ENCODE measurements at regions not wholly inside any gene's neighbourhood (a gene's known extent, or its start where the extent isn't known, plus 50 kb on each side); places are given as distances from the start of the nearest gene placed in this dataset.

DNA sequence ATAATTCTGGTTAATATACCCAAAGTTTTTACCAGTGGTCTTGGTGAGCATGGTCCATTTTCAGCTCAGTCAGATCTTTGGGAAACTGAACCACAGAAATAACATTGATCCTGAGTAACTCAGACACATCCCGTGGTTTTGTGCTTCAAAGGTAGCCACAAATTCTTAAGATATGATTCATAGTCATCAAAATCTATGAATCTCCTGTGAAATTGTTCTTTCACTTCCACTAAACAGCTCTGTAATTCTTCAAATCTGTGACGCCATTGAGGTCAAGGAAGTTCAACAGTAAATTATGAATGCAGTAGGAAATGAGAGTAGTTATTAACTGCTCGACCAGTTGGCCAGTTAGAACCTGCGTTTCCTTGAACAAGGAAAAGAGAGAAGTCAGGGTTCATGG, 147.3 kb downstream of the IRS1 start:
- peaks cover 12% of the 10 kb centered on the region for H3K9me3 Mint-ChIP-seq
- TF ChIP-seq, protein P1, sequence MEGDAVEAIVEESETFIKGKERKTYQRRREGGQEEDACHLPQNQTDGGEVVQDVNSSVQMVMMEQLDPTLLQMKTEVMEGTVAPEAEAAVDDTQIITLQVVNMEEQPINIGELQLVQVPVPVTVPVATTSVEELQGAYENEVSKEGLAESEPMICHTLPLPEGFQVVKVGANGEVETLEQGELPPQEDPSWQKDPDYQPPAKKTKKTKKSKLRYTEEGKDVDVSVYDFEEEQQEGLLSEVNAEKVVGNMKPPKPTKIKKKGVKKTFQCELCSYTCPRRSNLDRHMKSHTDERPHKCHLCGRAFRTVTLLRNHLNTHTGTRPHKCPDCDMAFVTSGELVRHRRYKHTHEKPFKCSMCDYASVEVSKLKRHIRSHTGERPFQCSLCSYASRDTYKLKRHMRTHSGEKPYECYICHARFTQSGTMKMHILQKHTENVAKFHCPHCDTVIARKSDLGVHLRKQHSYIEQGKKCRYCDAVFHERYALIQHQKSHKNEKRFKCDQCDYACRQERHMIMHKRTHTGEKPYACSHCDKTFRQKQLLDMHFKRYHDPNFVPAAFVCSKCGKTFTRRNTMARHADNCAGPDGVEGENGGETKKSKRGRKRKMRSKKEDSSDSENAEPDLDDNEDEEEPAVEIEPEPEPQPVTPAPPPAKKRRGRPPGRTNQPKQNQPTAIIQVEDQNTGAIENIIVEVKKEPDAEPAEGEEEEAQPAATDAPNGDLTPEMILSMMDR (IDR thresholded peaks at IDR 0.05; ENCODE audit: unreplicated experiment in 3 of 3): no peak

DNA sequence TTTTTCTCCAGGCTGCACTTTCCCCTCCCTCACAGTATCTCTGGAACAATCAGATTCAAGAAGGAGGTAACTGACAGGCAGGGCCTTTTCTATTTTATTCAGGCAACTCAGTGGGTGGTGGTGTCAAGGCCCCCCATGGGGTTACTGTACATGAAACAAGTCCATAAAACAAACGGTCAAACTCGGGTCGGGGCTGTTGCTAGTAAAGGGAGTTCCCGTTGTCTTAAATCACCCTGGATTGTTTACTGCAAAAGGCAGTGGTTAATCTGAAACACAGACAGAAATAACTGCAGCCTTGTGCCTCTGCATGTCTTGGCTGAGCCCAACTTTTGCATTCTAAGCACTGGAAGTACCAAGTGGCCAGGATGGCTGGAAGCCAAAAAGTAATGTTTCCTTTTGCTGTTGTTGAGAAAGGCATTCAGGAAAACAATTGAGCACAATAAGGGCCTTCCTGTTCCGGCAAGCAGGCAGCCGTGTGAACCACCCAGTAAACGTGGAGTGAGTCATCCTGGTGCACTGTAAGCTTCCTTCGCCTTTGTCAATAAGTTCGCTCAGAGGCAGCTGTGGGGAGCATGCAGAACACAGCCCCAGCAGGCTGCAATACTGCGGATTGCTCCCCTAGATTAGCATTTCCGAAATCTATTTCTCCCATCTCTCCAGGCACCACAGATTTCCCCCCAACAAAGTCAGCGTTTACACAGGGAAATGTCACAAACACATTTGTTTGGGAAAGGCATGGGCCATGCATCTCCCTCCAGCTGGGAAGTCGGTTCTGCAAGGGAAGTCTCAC, 149.6 kb downstream of the IRS1 start:
- TF ChIP-seq, protein P1 (IDR thresholded peaks at IDR 0.05; ENCODE audit: unreplicated experiment in 3 of 3): no peak
- Mint-ChIP-seq H3K4me3 (no peak overlapping the region), H3K36me3 (ENCODE audit: low read depth) (peaks cover 14% of the 10 kb centered on the region), H3K9me3 (peaks cover 12% of the 10 kb centered on the region), H3K4me1 (peaks cover 30% of the 10 kb centered on the region), H3K27ac (peak overlapping the region; percentile 74 to 97 (median 91)), H3K27me3 (ENCODE audit: low read depth) (peaks cover 3% of the 10 kb centered on the region)

More for the DNA sequence above, 147.3 kb downstream of the IRS1 start:
- peak overlapping the region; percentile 30 to 72 (median 66) for H3K27ac Mint-ChIP-seq
- peaks cover 35% of the 10 kb centered on the region for H3K4me1 Mint-ChIP-seq
- peaks cover 3% of the 10 kb centered on the region for H3K27me3 Mint-ChIP-seq (ENCODE audit: low read depth)
- no peak overlapping the region for H3K4me3 Mint-ChIP-seq
- H3K36me3 Mint-ChIP-seq (ENCODE audit: low read depth): peaks cover 11% of the 10 kb centered on the region

DNA sequence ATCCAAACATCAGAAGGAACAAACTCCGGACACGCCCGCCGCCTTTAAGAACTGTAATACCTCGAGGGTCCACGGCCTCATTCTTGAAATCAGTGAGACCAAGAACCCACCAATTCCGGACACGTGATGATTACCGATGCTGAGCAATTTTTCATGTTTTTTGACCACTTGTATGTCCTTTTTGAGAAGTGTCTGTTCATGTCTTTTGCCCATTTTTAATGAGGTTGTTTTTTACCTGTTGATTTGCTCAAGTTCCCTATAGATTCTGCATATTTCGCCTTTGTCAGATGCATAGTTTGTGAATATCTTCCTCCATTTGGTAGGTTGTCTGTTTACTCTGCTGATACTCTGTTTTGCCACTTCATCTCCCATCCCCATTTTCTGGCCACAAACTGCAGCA, 150.4 kb downstream of the IRS1 start:
- Mint-ChIP-seq H3K4me1 (peaks cover 36% of the 10 kb centered on the region), H3K27ac (peak overlapping the region; percentile 74 to 97 (median 91)), H3K9me3 (peaks cover 12% of the 10 kb centered on the region), H3K36me3 (ENCODE audit: low read depth) (peaks cover 14% of the 10 kb centered on the region), H3K27me3 (ENCODE audit: low read depth) (peaks cover 3% of the 10 kb centered on the region), H3K4me3 (peak overlapping the region in 1 of 3 experiments; percentile 20)
- TF ChIP-seq, protein P1 (IDR thresholded peaks at IDR 0.05; ENCODE audit: unreplicated experiment in 3 of 3): no peak

DNA sequence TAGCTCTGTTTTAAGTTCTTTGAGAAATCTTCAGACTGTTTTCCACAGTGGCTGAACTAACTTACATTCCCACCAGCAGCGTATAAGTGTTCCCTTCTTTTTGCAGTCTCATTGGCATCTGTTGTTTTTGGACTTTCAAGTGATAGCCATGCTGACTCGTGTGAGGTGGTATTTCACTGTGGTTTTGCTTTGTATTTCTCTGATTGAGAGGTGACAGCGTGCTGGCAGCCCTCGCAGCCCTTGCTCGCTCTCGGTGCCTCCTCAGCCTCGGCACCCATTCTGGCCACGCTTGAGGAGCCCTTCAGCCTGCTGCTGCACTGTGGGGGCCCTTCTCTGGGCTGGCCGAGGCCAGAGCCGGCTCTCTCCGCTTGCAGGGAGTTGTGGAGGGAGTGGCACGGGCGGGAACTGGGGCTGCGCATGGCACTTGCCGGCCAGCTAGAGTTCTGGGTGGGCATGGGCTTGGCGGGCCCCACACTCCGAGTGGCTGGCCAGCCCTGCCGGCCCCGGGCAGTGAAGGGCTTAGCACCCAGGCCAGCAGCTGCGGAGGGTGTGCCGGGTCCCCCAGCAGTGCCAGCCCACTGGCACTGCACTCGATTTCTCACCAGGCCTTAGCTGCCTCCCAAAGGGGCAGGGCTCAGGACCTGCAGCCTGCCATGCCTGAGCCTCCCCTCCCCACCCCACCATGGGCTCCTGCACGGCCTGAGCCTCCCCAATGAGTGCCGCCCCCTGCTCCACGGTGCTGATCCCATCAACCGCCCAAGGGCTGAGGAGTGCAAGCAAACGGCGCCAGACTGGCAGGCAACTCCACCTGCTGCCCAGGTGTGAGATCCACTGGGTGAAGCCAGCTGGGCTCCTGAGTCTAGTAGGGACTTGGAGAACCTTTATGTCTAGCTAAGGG, 151.8 kb downstream of the IRS1 start:
- peaks cover 12% of the 10 kb centered on the region for H3K9me3 Mint-ChIP-seq
- no peak overlapping the region for H3K4me3 Mint-ChIP-seq
- TF ChIP-seq, protein P1 (IDR thresholded peaks at IDR 0.05; ENCODE audit: unreplicated experiment in 3 of 3): no peak
- peaks cover 14% of the 10 kb centered on the region for H3K36me3 Mint-ChIP-seq (ENCODE audit: low read depth)
- peak overlapping the region in 1 of 3 experiments; percentile 15 for H3K27ac Mint-ChIP-seq
- peaks cover 3% of the 10 kb centered on the region for H3K27me3 Mint-ChIP-seq (ENCODE audit: low read depth)
- H3K4me1 Mint-ChIP-seq: peaks cover 47% of the 10 kb centered on the region

DNA sequence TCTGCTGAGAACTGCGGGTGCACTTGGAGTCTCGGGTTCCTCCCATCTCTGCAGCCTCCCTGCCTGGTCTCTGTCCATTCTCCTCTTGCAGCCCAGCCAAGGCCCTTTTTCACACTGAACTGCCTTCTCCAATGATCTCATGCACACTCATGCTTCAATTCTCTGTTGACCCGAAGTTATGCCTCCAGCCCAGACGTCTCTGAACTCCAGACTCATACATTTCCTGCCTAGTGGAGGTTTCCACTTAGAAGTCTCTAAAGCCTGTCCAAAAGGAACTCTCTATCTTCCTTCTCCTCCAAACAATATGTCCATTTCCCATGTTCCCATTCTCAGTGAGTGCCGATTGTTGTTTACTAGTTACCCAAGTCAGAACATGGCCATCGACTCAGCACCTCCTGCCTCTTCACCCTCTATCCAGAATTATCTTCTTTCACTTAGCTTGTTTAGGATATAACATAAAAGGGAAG, 155.2 kb downstream of the IRS1 start:
- TF ChIP-seq, protein P1 (IDR thresholded peaks at IDR 0.05; ENCODE audit: unreplicated experiment in 3 of 3): no peak
- no peak overlapping the region for H3K4me3 Mint-ChIP-seq
- H3K27me3 Mint-ChIP-seq (ENCODE audit: low read depth): no peaks in the 10 kb centered on the region
- H3K4me1 Mint-ChIP-seq: peaks cover 22% of the 10 kb centered on the region
- H3K27ac Mint-ChIP-seq: peak overlapping the region; percentile 2 to 49 (median 37)
- H3K9me3 Mint-ChIP-seq: peaks cover 16% of the 10 kb centered on the region
- peaks cover 12% of the 10 kb centered on the region for H3K36me3 Mint-ChIP-seq (ENCODE audit: low read depth)

All from nephron (organoid).